SK-N-SH (cell line): ENCODE measurements at regions not wholly inside any gene's neighbourhood (a gene's known extent, or its start where the extent isn't known, plus 50 kb on each side); places are given as distances from the start of the nearest gene placed in this dataset.
A peak's percentile ranks its signal among the peaks of the same experiment; 100 is the strongest.

Experiments
- CTCF ChIA-PET: fragments of 300-600, 350-600 bp; formaldehyde crosslinking; extraction: SDS; loops from one replicate; lab custom pipeline; 2021; lab: Yijun Ruan, JAX
- POLR2A ChIA-PET: fragments of 350-600 bp; sonication (Branson Sonifier 250); formaldehyde crosslinking; extraction: SDS; loops from one replicate; lab custom pipeline; 2020; ENCODE audit warnings: antibody characterized with exemption, inconsistent platforms; lab: Yijun Ruan, JAX
- DNase-seq: peaks from one replicate; pipeline ENCODE4 v3.0.0; 2012
- H2AFZ ChIP-seq: fragments of 200-600 bp; sonication (generic); 2 replicates; pipeline ENCODE4 v1.8.1; 2016; ENCODE audit warnings: antibody characterized with exemption, mild to moderate bottlenecking, low read depth
- H3F3A ChIP-seq: fragments of 200-600 bp; sonication (generic); replicated peaks from 2 replicates; pipeline ENCODE3; 2016; ENCODE audit warnings: antibody characterized with exemption, mild to moderate bottlenecking; ENCODE audit not compliant: insufficient read depth
- H3K27ac ChIP-seq, 2 experiments: fragments of 200-500 bp in 1 of 2; fragments of 200-600 bp in 1 of 2; sonication (Bioruptor generic) in 1 of 2; sonication (generic), shearing (Covaris generic) in 1 of 2; 2 replicates each; pipeline versions ENCODE4 v1.5.1 to v1.6.1; 2014 to 2016; ENCODE audit warnings: low read depth in 2 of 2, inconsistent platforms in 1 of 2, low read length in 1 of 2, mild to moderate bottlenecking in 1 of 2, mixed read lengths in 1 of 2
- H3K27me3 ChIP-seq: fragments of 200-600 bp; sonication (generic), shearing (Covaris generic); 2 replicates; pipeline ENCODE4 v1.6.1; 2016; ENCODE audit warnings: mixed run types; ENCODE audit not compliant: insufficient read depth
- H3K36me3 ChIP-seq, 2 experiments: fragments of 200-500 bp in 1 of 2; fragments of 200-600 bp in 1 of 2; sonication (Bioruptor generic) in 1 of 2; sonication (generic) in 1 of 2; replicated peaks in 1 of 2; 2 replicates each; pipeline versions ENCODE3 to v1.5.1; 2014 to 2016; ENCODE audit warnings: low read length in 1 of 2, mild to moderate bottlenecking in 1 of 2; ENCODE audit not compliant: insufficient read depth in 2 of 2, control insufficient read depth in 1 of 2
- H3K4me1 ChIP-seq, 2 experiments: fragments of 200-500 bp in 1 of 2; fragments of 200-600 bp in 1 of 2; sonication (Bioruptor generic) in 1 of 2; sonication (generic), shearing (Covaris generic) in 1 of 2; 2 replicates each; pipeline versions ENCODE4 v1.5.1 to v1.6.1; 2014 to 2016; ENCODE audit warnings: low read depth in 1 of 2, low read length in 1 of 2, mixed run types in 1 of 2; ENCODE audit not compliant: insufficient read depth in 2 of 2, control insufficient read depth in 1 of 2
- H3K4me2 ChIP-seq: fragments of 200-600 bp; sonication (generic), shearing (Covaris generic); 2 replicates; pipeline ENCODE4 v1.6.1; 2017; ENCODE audit warnings: mixed run types
- H3K4me3 ChIP-seq, 2 experiments: fragments of 200-500 bp in 1 of 2; fragments of 200-600 bp in 1 of 2; sonication (Bioruptor generic) in 1 of 2; sonication (generic), shearing (Covaris generic) in 1 of 2; 2 replicates each; pipeline versions ENCODE4 v1.5.1 to v1.8.1; 2014 to 2016; ENCODE audit warnings: low read depth in 2 of 2, inconsistent platforms in 1 of 2, low read length in 1 of 2, mild to moderate bottlenecking in 1 of 2, mixed read lengths in 1 of 2, moderate library complexity in 1 of 2
- H3K79me2 ChIP-seq: fragments of 200-600 bp; sonication (generic); 2 replicates; pipeline ENCODE4 v1.8.1; 2017; ENCODE audit warnings: mild to moderate bottlenecking; ENCODE audit not compliant: insufficient read depth
- H3K9ac ChIP-seq: fragments of 200-600 bp; sonication (generic); 2 replicates; pipeline ENCODE4 v1.6.1; 2017; ENCODE audit warnings: mixed run types
- H3K9me2 ChIP-seq: fragments of 200-600 bp; sonication (generic); 2 replicates; pipeline ENCODE4 v1.6.1; 2017; ENCODE audit warnings: mixed run types
- H3K9me3 ChIP-seq: fragments of 200-600 bp; sonication (generic); 2 replicates; pipeline ENCODE4 v1.6.1; 2017; ENCODE audit warnings: mixed run types, mild to moderate bottlenecking, moderate library complexity
- H4K20me1 ChIP-seq: fragments of 200-600 bp; sonication (generic); 2 replicates; pipeline ENCODE4 v1.6.1; 2017; ENCODE audit warnings: mild to moderate bottlenecking, mixed run types; ENCODE audit not compliant: insufficient read depth
- CHD2 ChIP-seq: fragments of 150-350 bp; IDR thresholded peaks from 2 replicates; pipeline ENCODE4 v1.6.1; 2018; ENCODE audit warnings: low read length; ENCODE audit not compliant: partially characterized antibody
- ELF1 ChIP-seq: IDR thresholded peaks from 2 replicates; pipeline ENCODE4 v1.4.0; 2012
- EP300 ChIP-seq, 2 experiments: IDR thresholded peaks; 2 replicates each; pipeline versions ENCODE4 v1.4.0 to v1.6.1; 2012; ENCODE audit warnings: borderline replicate concordance in 1 of 2, low read depth in 1 of 2, low read length in 1 of 2
- EZH2phosphoT487 ChIP-seq: fragments of 200-600 bp; sonication (generic); IDR thresholded peaks from 2 replicates; pipeline ENCODE4 v1.6.1; 2017; ENCODE audit warnings: low read depth, mixed run types, mild to moderate bottlenecking, antibody characterized with exemption, moderate library complexity, borderline replicate concordance
- FOSL2 ChIP-seq: IDR thresholded peaks from 2 replicates; pipeline ENCODE4 v1.4.0; 2012; ENCODE audit warnings: low read depth, mild to moderate bottlenecking, moderate library complexity, borderline replicate concordance
- GABPA ChIP-seq: IDR thresholded peaks from 2 replicates; pipeline ENCODE4 v1.4.0; 2012; ENCODE audit warnings: low read depth, mild to moderate bottlenecking
- MEF2A ChIP-seq: IDR thresholded peaks from 2 replicates; pipeline ENCODE4 v1.4.0; 2012; ENCODE audit warnings: low read depth, borderline replicate concordance
- MXI1 ChIP-seq: IDR thresholded peaks from 2 replicates; pipeline ENCODE4 v1.6.1; 2012; ENCODE audit warnings: mild to moderate bottlenecking, low read depth, low read length, improper control_type of control experiment
- NFIC ChIP-seq: IDR thresholded peaks from 2 replicates; pipeline ENCODE4 v1.4.0; 2012; ENCODE audit warnings: borderline replicate concordance
- NRF1 ChIP-seq: IDR thresholded peaks from 2 replicates; pipeline ENCODE4 v1.6.1; 2012; ENCODE audit warnings: low read depth, mild to moderate bottlenecking, low read length
- PBX3 ChIP-seq: IDR thresholded peaks from 2 replicates; pipeline ENCODE4; 2012
- POLR2AphosphoS5 ChIP-seq: IDR thresholded peaks from 2 replicates; pipeline ENCODE4 v1.6.1; 2012; ENCODE audit warnings: low read depth, low read length
- RAD21 ChIP-seq: IDR thresholded peaks from 2 replicates; pipeline ENCODE4 v1.6.1; 2012; ENCODE audit warnings: mild to moderate bottlenecking, low read length
- RFX5 ChIP-seq: IDR thresholded peaks from 2 replicates; pipeline ENCODE4 v1.6.1; 2012; ENCODE audit warnings: mild to moderate bottlenecking, improper control_type of control experiment, low read length
- SIN3A ChIP-seq: IDR thresholded peaks from 2 replicates; pipeline ENCODE4 v1.6.1; 2012; ENCODE audit warnings: low read depth, mild to moderate bottlenecking, low read length, moderate library complexity, borderline replicate concordance
- SMC3 ChIP-seq: IDR thresholded peaks from 2 replicates; pipeline ENCODE4 v1.6.1; 2012; ENCODE audit warnings: low read depth, low read length, improper control_type of control experiment
- TCF12 ChIP-seq: IDR thresholded peaks from 2 replicates; pipeline ENCODE4 v1.4.0; 2012
- USF1 ChIP-seq: IDR thresholded peaks from 2 replicates; pipeline ENCODE4 v1.4.0; 2012; ENCODE audit warnings: low read depth, borderline replicate concordance
- YY1 ChIP-seq: IDR thresholded peaks from 2 replicates; pipeline ENCODE4 v1.4.0; 2012; ENCODE audit warnings: low read depth, mild to moderate bottlenecking
- WGBS: methylation state at CpG from one replicate; pipeline ENCODE4 v1.1.6; 2017; ENCODE audit warnings: low lambda C conversion rate; 5-methylcytosine and 5-hydroxymethylcytosine counted together
- TF ChIP-seq, protein P1 (sequence below): fragments of 150-350 bp; IDR thresholded peaks from 2 replicates; pipeline ENCODE4 v1.6.1; 2017; ENCODE audit warnings: antibody characterized with exemption, low read length, low read depth, borderline replicate concordance

GRCh38 chr18:30328839-30329238 lies 713.7 kb downstream of the DSC3 start:
- CTCF ChIA-PET = no interaction called here
- no peak overlapping the region for H3K4me2 ChIP-seq
- no peak for TF ChIP-seq FOSL2
- no peak for TF ChIP-seq EP300 (IDR thresholded peaks at IDR 0.05; ENCODE audit: borderline replicate concordance in 1 of 2, low read depth in 1 of 2, low read length in 1 of 2)
- no peak for TF ChIP-seq YY1
- no peak for TF ChIP-seq NFIC
- no peak for TF ChIP-seq RFX5
- no peak for TF ChIP-seq SIN3A
- no peak for TF ChIP-seq GABPA
- no peak for TF ChIP-seq POLR2AphosphoS5
- no peak for TF ChIP-seq MXI1
- TF ChIP-seq SMC3 = no peak
- TF ChIP-seq RAD21 = no peak
- no peak for TF ChIP-seq CHD2
- no peak for TF ChIP-seq TCF12
- TF ChIP-seq NRF1 = no peak
- no peak for TF ChIP-seq PBX3
- no peak for TF ChIP-seq MEF2A
- POLR2A ChIA-PET = no interaction called here
- H3K36me3 ChIP-seq = no peaks in the 10 kb centered on the region
- no peaks in the 10 kb centered on the region for H3K4me1 ChIP-seq
- peak overlapping the region; percentile 43; the same call in 1 of the 2 replicates for H2AFZ ChIP-seq
- no peaks in the 10 kb centered on the region for H3F3A ChIP-seq
- DNase-seq = no peak
- no peaks in the 10 kb centered on the region for H3K27me3 ChIP-seq
- no peaks in the 10 kb centered on the region for H3K9me3 ChIP-seq
- no peak overlapping the region for H3K9ac ChIP-seq
- H4K20me1 ChIP-seq = no peaks in the 10 kb centered on the region
- 39% methylated on average over 3 of the region's 3 CpGs for WGBS
- no peak overlapping the region for H3K4me3 ChIP-seq
- H3K27ac ChIP-seq = no peak overlapping the region
- H3K79me2 ChIP-seq = no peaks in the 10 kb centered on the region
- no peaks in the 10 kb centered on the region for H3K9me2 ChIP-seq

GRCh38 chr18:30302181-30302580 lies 740.4 kb downstream of the DSC3 start:
- no peaks in the 10 kb centered on the region for H3K79me2 ChIP-seq
- no peak overlapping the region for H3K4me3 ChIP-seq
- ChIA-PET CTCF (no interaction called here), POLR2A (no interaction called here)
- no peaks in the 10 kb centered on the region for H4K20me1 ChIP-seq
- H3K9me2 ChIP-seq = no peaks in the 10 kb centered on the region; the same call in 1 of the 2 replicates
- H2AFZ ChIP-seq = no peak overlapping the region
- no peaks in the 10 kb centered on the region for H3K27me3 ChIP-seq
- H3K9me3 ChIP-seq = no peaks in the 10 kb centered on the region
- H3K4me1 ChIP-seq = no peaks in the 10 kb centered on the region; a peak in 1 of 4 replicates
- TF ChIP-seq USF1 (no peak), SIN3A (no peak), ELF1 (no peak), RAD21 (no peak), SMC3 (no peak), TCF12 (no peak), EZH2phosphoT487 (no peak)
- TF ChIP-seq, protein P1, sequence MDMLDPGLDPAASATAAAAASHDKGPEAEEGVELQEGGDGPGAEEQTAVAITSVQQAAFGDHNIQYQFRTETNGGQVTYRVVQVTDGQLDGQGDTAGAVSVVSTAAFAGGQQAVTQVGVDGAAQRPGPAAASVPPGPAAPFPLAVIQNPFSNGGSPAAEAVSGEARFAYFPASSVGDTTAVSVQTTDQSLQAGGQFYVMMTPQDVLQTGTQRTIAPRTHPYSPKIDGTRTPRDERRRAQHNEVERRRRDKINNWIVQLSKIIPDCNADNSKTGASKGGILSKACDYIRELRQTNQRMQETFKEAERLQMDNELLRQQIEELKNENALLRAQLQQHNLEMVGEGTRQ = no peak
- no peak for DNase-seq
- no peak overlapping the region for H3K4me2 ChIP-seq
- H3K36me3 ChIP-seq = no peaks in the 10 kb centered on the region
- H3K9ac ChIP-seq = no peak overlapping the region
- H3K27ac ChIP-seq = no peak overlapping the region
- no peaks in the 10 kb centered on the region for H3F3A ChIP-seq
